ENCODE measurements at regions not wholly inside any gene's neighbourhood (a gene's known extent, or its start where the extent isn't known, plus 50 kb on each side); places are given as distances from the start of the nearest gene placed in this dataset.
"Not testable (repeated sequence)": the region's sequence is repeated elsewhere in the genome, so short reads cannot be mapped to it uniquely, and the experiment has no call there.

- no peak for DNase-seq (ENCODE audit: low read depth)
- TF ChIP-seq CTCF (conservative IDR thresholded peaks at IDR 0.05; ENCODE audit: low read depth, low read length), result no peak
- H3K4me3 ChIP-seq (ENCODE audit: low read depth, low read length), result no peak overlapping the region
Observed at GRCh38 chr2:184402381-184402780, 195.9 kb upstream of the ZNF804A start.

GRCh38 chr2:184407041-184407630 is 191.2 kb upstream of the ZNF804A start:
- not testable (repeated sequence) for H3K4me3 ChIP-seq (ENCODE audit: low read depth, low read length); DNase-seq (ENCODE audit: low read depth)

GRCh38 chr2:184410160-184410559 is 188.2 kb upstream of the ZNF804A start:
- no peak overlapping the region for H3K4me3 ChIP-seq (ENCODE audit: low read depth, low read length)
- TF ChIP-seq CTCF (conservative IDR thresholded peaks at IDR 0.05; ENCODE audit: low read depth, low read length), result no peak

GRCh38 chr2:184413221-184413620 is 185.1 kb upstream of the ZNF804A start:
- DNase-seq (ENCODE audit: low read depth), result no peak
- H3K4me3 ChIP-seq (ENCODE audit: low read depth, low read length), result no peak overlapping the region
- TF ChIP-seq CTCF (conservative IDR thresholded peaks at IDR 0.05; ENCODE audit: low read depth, low read length), result no peak

More at GRCh38 chr2:184410160-184410559, 188.2 kb upstream of the ZNF804A start:
- DNase-seq (ENCODE audit: low read depth), result no peak

- DNase-seq (ENCODE audit: low read depth), result no peak
Observed at GRCh38 chr2:184413671-184414229, 184.6 kb upstream of the ZNF804A start.

GRCh38 chr2:184416146-184416913 is 182.0 kb upstream of the ZNF804A start:
- H3K4me3 ChIP-seq (ENCODE audit: low read depth, low read length), result no peak overlapping the region
- no peak for DNase-seq (ENCODE audit: low read depth)
- TF ChIP-seq CTCF (conservative IDR thresholded peaks at IDR 0.05; ENCODE audit: low read depth, low read length), result no peak

More at GRCh38 chr2:184413671-184414229, 184.6 kb upstream of the ZNF804A start:
- no peak overlapping the region for H3K4me3 ChIP-seq (ENCODE audit: low read depth, low read length)
- TF ChIP-seq CTCF (conservative IDR thresholded peaks at IDR 0.05; ENCODE audit: low read depth, low read length), result no peak

- TF ChIP-seq CTCF (conservative IDR thresholded peaks at IDR 0.05; ENCODE audit: low read depth, low read length), result no peak
- DNase-seq (ENCODE audit: low read depth), result no peak
- H3K4me3 ChIP-seq (ENCODE audit: low read depth, low read length), result no peak overlapping the region
Observed at GRCh38 chr2:184419744-184420143, 178.6 kb upstream of the ZNF804A start.

GRCh38 chr2:184421456-184421855 is 176.9 kb upstream of the ZNF804A start:
- H3K4me3 ChIP-seq (ENCODE audit: low read depth, low read length); DNase-seq (ENCODE audit: low read depth): not testable (repeated sequence)

Data from choroid plexus epithelial cell (primary cell).